Heart left ventricle (tissue), 16 donors: ENCODE measurements at regions not wholly inside any gene's neighbourhood (a gene's known extent, or its start where the extent isn't known, plus 50 kb on each side); places are given as distances from the start of the nearest gene placed in this dataset.

Experiments
- ATAC-seq, 4 donors: fragments of 200-7000 bp; cut with Tn5 transposase; one replicate each; pipeline ENCODE4 v1.9.1; 2020 to 2022; ENCODE audit warnings: moderate library complexity in 4 of 4, mild to moderate bottlenecking in 3 of 4, moderate number of reproducible peaks in 1 of 4
- DNase-seq, 5 donors: peaks; one replicate each; pipeline ENCODE4 v3.0.0-alpha.2; 2020
- H3K27ac ChIP-seq, 12 donors: fragments of 200-600 bp; sonication (generic) in 4 of 12; one replicate each; pipeline versions ENCODE4 v1.5.0 to v1.8.0; 2016 to 2022; ENCODE audit warnings: mild to moderate bottlenecking in 2 of 12
- H3K27me3 ChIP-seq, 9 donors: fragments of 200-600 bp; sonication (generic) in 2 of 9; one replicate each; pipeline versions ENCODE4 v1.5.1 to v1.8.0; 2016 to 2022; ENCODE audit warnings: mild to moderate bottlenecking in 3 of 9
- H3K36me3 ChIP-seq, 9 donors: fragments of 200-600 bp; sonication (generic) in 2 of 9; one replicate each; pipeline versions ENCODE4 v1.5.0 to v1.8.0; 2018 to 2022; ENCODE audit warnings: mild to moderate bottlenecking in 2 of 9
- H3K4me1 ChIP-seq, 12 donors: fragments of 200-600 bp; sonication (generic) in 4 of 12; one replicate each; pipeline versions ENCODE4 v1.5.0 to v1.8.0; 2016 to 2022; ENCODE audit warnings: mild to moderate bottlenecking in 3 of 12
- H3K4me3 ChIP-seq, 12 donors: fragments of 200-600 bp; sonication (generic) in 4 of 12; one replicate each; pipeline versions ENCODE4 v1.5.0 to v1.8.0; 2017 to 2022; ENCODE audit warnings: mild to moderate bottlenecking in 9 of 12, moderate library complexity in 4 of 12
- H3K9me3 ChIP-seq, 12 donors: fragments of 200-600 bp; sonication (generic) in 4 of 12; one replicate each; pipeline versions ENCODE4 v1.5.0 to v1.8.0; 2016 to 2022; ENCODE audit warnings: mild to moderate bottlenecking in 1 of 12
- CTCF ChIP-seq, 12 donors: fragments of 200-600 bp; sonication (generic) in 4 of 12; IDR thresholded peaks; one replicate each; pipeline versions ENCODE4 v1.5.0 to v1.8.0; 2018 to 2022; ENCODE audit warnings: antibody characterized with exemption in 12 of 12, mild to moderate bottlenecking in 5 of 12
- POLR2A ChIP-seq, 2 donors: fragments of 450-650 bp; IDR thresholded peaks; one replicate each; pipeline ENCODE4 v1.6.1; 2017; ENCODE audit warnings: antibody characterized with exemption in 2 of 2, mild to moderate bottlenecking in 2 of 2, moderate library complexity in 2 of 2
- WGBS, 4 donors: extraction: QIAGEN DNeasy Blood & Tissue Kit in 2 of 4; methylation state at CpG; one replicate each; pipeline versions ENCODE4 v1.1.5 to v1.1.7; 2013 to 2018; 5-methylcytosine and 5-hydroxymethylcytosine counted together
- intact Hi-C, 10 donors: fragments of 100-400 bp; cut with DNase I; formaldehyde crosslinking; loops; one replicate each; pipeline versions ENCODE4 v1.11.1 to v1.14.2; 2022
- donor health status: ischemic (EF 13 %, LVEDD 7.1; RV severe dilation, severe dysfunction).
- donor health status: healthy with polysubstance abuse.
- donor health status: DM: no; HTN: yes; CAD: no.
- donor health status: DM: no; HTN: no; CAD: no.
- donor health status: ischemic (EF 25% LVEDD 6.9; RV normal size, moderate dysfunction).
- donor health status: ischemic (EF 25% LVEDD 5.7; RV mildly dilated, moderate dysfunction).
- donor health status: healthy.
- donor health status: DM: yes; HTN: yes; CAD: no.
- donor health status: ischemic (EF 35%, LVEDD 5.7; RV mildly dilated, moderate dysfunction).
- donor health status: nonischemic (EF 11% LVEDD 7.7; RV severe dilation, severe dysfunction).
- donor health status: DM: yes; HTN: yes; CAD: no.
- donor health status: PGD.
- donor health status: ischemic (EF 29% LVEDD 5.4; RV normal size, mild dysfunction).
- donor health status: nonischemic (EF 23%, LVEDD 6.1; RV moderate dilation, normal function).

- H3K4me1 ChIP-seq = peaks cover 0 to 57% (median 46%) of the 10 kb centered on the region in 12 donors
- ATAC-seq (peak in 3 of 4 donors; percentile 6 to 26 (median 15)), DNase-seq (no peak)
- no peak overlapping the region for H3K4me3 ChIP-seq
- 61 to 69% (median 66%) methylated on average over 10 of the region's 10 CpGs for WGBS, 4 donors
- H3K27ac ChIP-seq = peak overlapping the region in 11 of 12 donors; percentile 34 to 99 (median 95)
- H3K36me3 ChIP-seq = no peaks in the 10 kb centered on the region
- H3K27me3 ChIP-seq = no peaks in the 10 kb centered on the region
- no peaks in the 10 kb centered on the region for H3K9me3 ChIP-seq
- intact Hi-C loops = loop anchor here in 1 of 10 donors (5.0 kb wide), 1 partner anchor 33 kb away; no protein-coding TSS in a partner anchor
- no peak for TF ChIP-seq CTCF (IDR thresholded peaks at IDR 0.05)
- no peak for TF ChIP-seq POLR2A (IDR thresholded peaks at IDR 0.05)
Measured at GRCh38 chr1:234715252-234716014, 105.5 kb upstream of the IRF2BP2 start.

- peaks cover 0 to 52% (median 34%) of the 10 kb centered on the region in 12 donors for H3K4me1 ChIP-seq
- TF ChIP-seq CTCF (IDR thresholded peaks at IDR 0.05) = no peak
- no peaks in the 10 kb centered on the region for H3K9me3 ChIP-seq
- no peak for ATAC-seq
- H3K36me3 ChIP-seq = no peaks in the 10 kb centered on the region
- no peak overlapping the region for H3K27ac ChIP-seq
- WGBS, 4 donors = 77 to 98% (median 98%) methylated on average over 5 of the region's 5 CpGs
- intact Hi-C loops = no loop called here
- no peak for DNase-seq
- H3K27me3 ChIP-seq = no peaks in the 10 kb centered on the region
- no peak overlapping the region for H3K4me3 ChIP-seq
Measured at GRCh38 chr1:234713859-234714258, 103.9 kb upstream of the IRF2BP2 start.

GRCh38 chr1:234713440-234713839 lies 103.5 kb upstream of the IRF2BP2 start:
- WGBS, 4 donors = 89 to 93% (median 92%) methylated on average over 11 of the region's 11 CpGs
- ATAC-seq (no peak), DNase-seq (no peak)
- Histone ChIP-seq H3K9me3 (no peaks in the 10 kb centered on the region), H3K4me1 (peaks cover 0 to 48% (median 30%) of the 10 kb centered on the region in 12 donors), H3K36me3 (no peaks in the 10 kb centered on the region), H3K27me3 (no peaks in the 10 kb centered on the region), H3K4me3 (no peak overlapping the region), H3K27ac (no peak overlapping the region)
- intact Hi-C loops = no loop called here
- no peak for TF ChIP-seq CTCF (IDR thresholded peaks at IDR 0.05)

GRCh38 chr1:234712891-234713305 lies 102.9 kb upstream of the IRF2BP2 start:
- WGBS, 4 donors = 88 to 100% (median 94%) methylated on average over 5 of the region's 5 CpGs
- ATAC-seq (no peak), DNase-seq (no peak)
- no peak for TF ChIP-seq CTCF (IDR thresholded peaks at IDR 0.05)
- no peak for TF ChIP-seq POLR2A (IDR thresholded peaks at IDR 0.05)
- Histone ChIP-seq H3K27ac (no peak overlapping the region), H3K36me3 (no peaks in the 10 kb centered on the region), H3K9me3 (no peaks in the 10 kb centered on the region), H3K27me3 (no peaks in the 10 kb centered on the region), H3K4me3 (no peak overlapping the region), H3K4me1 (peaks cover 0 to 43% (median 26%) of the 10 kb centered on the region in 12 donors)
- intact Hi-C loops = no loop called here
